ENCODE measurements at regions not wholly inside any gene's neighbourhood (a gene's known extent, or its start where the extent isn't known, plus 50 kb on each side); places are given as distances from the start of the nearest gene placed in this dataset.
A peak's percentile ranks its signal among the peaks of the same experiment; 100 is the strongest.

DNA sequence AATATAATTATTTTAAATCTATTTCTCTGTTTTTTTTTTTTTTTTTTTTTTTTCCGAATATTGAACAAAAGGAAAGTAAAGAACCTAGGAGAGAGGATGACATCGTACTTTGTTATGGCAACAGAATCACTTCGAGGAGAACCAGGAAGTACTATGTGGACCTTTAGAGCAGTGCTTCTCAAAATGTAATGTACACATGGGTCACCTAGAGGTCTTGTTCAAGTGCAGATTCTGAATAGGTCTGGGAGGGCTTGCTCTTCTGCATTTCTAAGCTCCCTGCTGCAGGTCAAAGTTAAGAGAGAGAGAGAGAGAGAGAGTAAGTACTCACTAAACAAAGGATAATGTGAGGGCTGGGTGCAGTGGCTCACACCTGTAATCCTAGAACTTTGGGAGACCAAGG, 419.5 kb upstream of the TENM4 start:
- DNase-seq (peak in 2 of 3 donors; percentile 13 to 14), ATAC-seq (ENCODE audit: insufficient read depth, low FRiP score) (peak; percentile 32)
- Histone ChIP-seq H3K4me1 (ENCODE audit: control insufficient read depth in 5 of 5, insufficient read depth in 5 of 5, low read length in 5 of 5) (peaks cover 0 to 17% (median 0%) of the 10 kb centered on the region in 5 donors), H3K4me3 (no peak overlapping the region), H3K9me3 (ENCODE audit: control insufficient read depth in 4 of 4, insufficient read depth in 3 of 4, low read length in 3 of 4) (no peaks in the 10 kb centered on the region), H3K27me3 (ENCODE audit: control insufficient read depth in 3 of 3, insufficient read depth in 3 of 3, low read length in 2 of 3) (no peaks in the 10 kb centered on the region), H3K9ac (ENCODE audit: insufficient read depth in 1 of 2, low read length in 2 of 2) (no peak overlapping the region), H3K36me3 (ENCODE audit: control insufficient read depth in 4 of 4, insufficient read depth in 4 of 4, low read length in 4 of 4) (no peaks in the 10 kb centered on the region), H3K27ac (ENCODE audit: low read depth in 1 of 2, low read length in 1 of 2) (no peak overlapping the region)
- WGBS, 2 donors = 53 to 61% methylated on average over 3 of the region's 3 CpGs
- TF ChIP-seq, protein P1, sequence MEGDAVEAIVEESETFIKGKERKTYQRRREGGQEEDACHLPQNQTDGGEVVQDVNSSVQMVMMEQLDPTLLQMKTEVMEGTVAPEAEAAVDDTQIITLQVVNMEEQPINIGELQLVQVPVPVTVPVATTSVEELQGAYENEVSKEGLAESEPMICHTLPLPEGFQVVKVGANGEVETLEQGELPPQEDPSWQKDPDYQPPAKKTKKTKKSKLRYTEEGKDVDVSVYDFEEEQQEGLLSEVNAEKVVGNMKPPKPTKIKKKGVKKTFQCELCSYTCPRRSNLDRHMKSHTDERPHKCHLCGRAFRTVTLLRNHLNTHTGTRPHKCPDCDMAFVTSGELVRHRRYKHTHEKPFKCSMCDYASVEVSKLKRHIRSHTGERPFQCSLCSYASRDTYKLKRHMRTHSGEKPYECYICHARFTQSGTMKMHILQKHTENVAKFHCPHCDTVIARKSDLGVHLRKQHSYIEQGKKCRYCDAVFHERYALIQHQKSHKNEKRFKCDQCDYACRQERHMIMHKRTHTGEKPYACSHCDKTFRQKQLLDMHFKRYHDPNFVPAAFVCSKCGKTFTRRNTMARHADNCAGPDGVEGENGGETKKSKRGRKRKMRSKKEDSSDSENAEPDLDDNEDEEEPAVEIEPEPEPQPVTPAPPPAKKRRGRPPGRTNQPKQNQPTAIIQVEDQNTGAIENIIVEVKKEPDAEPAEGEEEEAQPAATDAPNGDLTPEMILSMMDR (IDR thresholded peaks at IDR 0.05; ENCODE audit: control extremely low read depth, extremely low read depth) = no peak

DNA sequence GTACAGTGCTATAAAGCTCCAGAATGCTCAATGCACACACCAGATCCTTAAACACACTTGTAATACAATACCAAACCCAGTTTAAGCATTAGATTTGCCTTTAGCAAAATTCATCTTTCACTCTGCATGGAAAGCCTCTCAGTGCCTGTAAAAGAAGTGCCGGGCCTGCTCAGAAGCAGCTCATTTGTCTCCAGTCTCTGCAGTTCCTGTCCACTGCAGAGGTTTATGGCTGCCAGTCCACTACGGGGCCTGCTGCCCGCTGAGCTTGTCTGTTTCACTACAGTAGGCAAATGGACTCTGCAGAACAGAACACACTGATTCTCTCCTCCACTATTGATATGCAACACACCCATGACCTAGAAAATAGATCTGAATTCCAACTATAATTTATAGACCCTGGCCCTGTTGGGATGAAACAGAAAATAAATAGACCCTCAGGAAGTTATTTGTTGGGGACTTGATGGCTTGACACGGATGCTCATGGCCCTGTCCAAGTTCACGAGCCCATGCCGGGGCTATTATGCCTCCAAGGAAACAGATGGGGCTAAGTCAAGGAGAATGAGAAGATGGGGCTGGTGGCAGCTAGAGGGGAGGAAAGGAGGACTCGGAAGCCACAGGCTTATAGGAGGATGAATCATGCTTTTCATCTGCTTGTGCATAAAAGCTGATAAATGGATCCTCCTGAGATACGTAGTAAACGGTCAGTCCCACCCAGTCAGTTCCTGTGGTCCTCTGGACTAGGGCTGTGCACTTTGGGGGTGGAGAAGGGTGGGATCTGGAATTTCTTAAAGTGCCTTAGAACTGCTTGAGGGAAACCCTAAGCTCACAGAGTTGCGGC, 416.8 kb upstream of the TENM4 start:
- 68 to 77% methylated on average over 10 of the region's 10 CpGs for WGBS, 2 donors
- H3K4me3 ChIP-seq = no peak overlapping the region
- peaks cover 0 to 24% (median 0%) of the 10 kb centered on the region in 5 donors for H3K4me1 ChIP-seq (ENCODE audit: control insufficient read depth in 5 of 5, insufficient read depth in 5 of 5, low read length in 5 of 5)
- H3K9ac ChIP-seq (ENCODE audit: insufficient read depth in 1 of 2, low read length in 2 of 2) = no peak overlapping the region
- TF ChIP-seq, protein P1 (IDR thresholded peaks at IDR 0.05; ENCODE audit: control extremely low read depth, extremely low read depth) = no peak
- no peaks in the 10 kb centered on the region for H3K36me3 ChIP-seq (ENCODE audit: control insufficient read depth in 4 of 4, insufficient read depth in 4 of 4, low read length in 4 of 4)
- DNase-seq = peak in 2 of 3 donors; percentile 20 to 63
- H3K27me3 ChIP-seq (ENCODE audit: control insufficient read depth in 3 of 3, insufficient read depth in 3 of 3, low read length in 2 of 3) = no peaks in the 10 kb centered on the region
- H3K9me3 ChIP-seq (ENCODE audit: control insufficient read depth in 4 of 4, insufficient read depth in 3 of 4, low read length in 3 of 4) = no peaks in the 10 kb centered on the region
- no peak overlapping the region for H3K27ac ChIP-seq (ENCODE audit: low read depth in 1 of 2, low read length in 1 of 2)
- no peak for ATAC-seq (ENCODE audit: insufficient read depth, low FRiP score)

DNA sequence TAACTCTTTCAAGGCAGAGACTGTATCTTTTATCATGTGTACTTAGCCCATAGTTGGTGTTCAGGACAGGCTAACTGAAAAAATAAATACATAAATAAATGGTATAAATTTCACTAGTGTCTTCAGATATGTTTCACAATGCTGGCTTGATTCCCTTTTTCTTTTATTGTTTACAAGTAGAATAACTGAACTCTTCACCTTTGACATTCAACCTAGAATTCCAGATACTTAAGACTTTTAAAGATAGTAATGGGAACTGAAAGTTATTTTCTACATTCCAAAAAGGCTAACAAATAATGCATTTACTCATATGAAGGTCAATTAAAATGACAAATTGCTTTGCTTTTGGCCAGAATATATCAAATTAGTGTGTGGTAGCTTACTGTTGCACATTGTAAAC, 411.3 kb upstream of the TENM4 start:
- no peaks in the 10 kb centered on the region for H3K27me3 ChIP-seq (ENCODE audit: control insufficient read depth in 3 of 3, insufficient read depth in 3 of 3, low read length in 2 of 3)
- H3K4me1 ChIP-seq (ENCODE audit: control insufficient read depth in 5 of 5, insufficient read depth in 5 of 5, low read length in 5 of 5) = peaks cover 0 to 23% (median 0%) of the 10 kb centered on the region in 5 donors
- H3K27ac ChIP-seq (ENCODE audit: low read depth in 1 of 2, low read length in 1 of 2) = no peak overlapping the region
- no peaks in the 10 kb centered on the region for H3K36me3 ChIP-seq (ENCODE audit: control insufficient read depth in 4 of 4, insufficient read depth in 4 of 4, low read length in 4 of 4)
- H3K9ac ChIP-seq (ENCODE audit: insufficient read depth in 1 of 2, low read length in 2 of 2) = no peak overlapping the region
- DNase-seq (peak in 2 of 3 donors; percentile 72 to 83), ATAC-seq (ENCODE audit: insufficient read depth, low FRiP score) (no peak)
- H3K9me3 ChIP-seq (ENCODE audit: control insufficient read depth in 4 of 4, insufficient read depth in 3 of 4, low read length in 3 of 4) = no peaks in the 10 kb centered on the region
- no peak overlapping the region for H3K4me3 ChIP-seq
- TF ChIP-seq, protein P1 (IDR thresholded peaks at IDR 0.05; ENCODE audit: control extremely low read depth, extremely low read depth) = no peak

All from lung (tissue), 11 donors.